ENCODE measurements at regions not wholly inside any gene's neighbourhood (a gene's known extent, or its start where the extent isn't known, plus 50 kb on each side); places are given as distances from the start of the nearest gene placed in this dataset.
"Not testable (repeated sequence)": the region's sequence is repeated elsewhere in the genome, so short reads cannot be mapped to it uniquely, and the experiment has no call there.

GRCh38 chr13:79190932-79191331 is 215.1 kb downstream of the RBM26 start:
- Histone ChIP-seq H3K9ac (ENCODE audit: low read depth, low read length) (no peak overlapping the region), H3K27ac (ENCODE audit: low read depth, low read length) (no peak overlapping the region), H3K27me3 (ENCODE audit: control insufficient read depth, insufficient read depth, low read length) (no peaks in the 10 kb centered on the region), H3K9me3 (ENCODE audit: control insufficient read depth, insufficient read depth, low read length) (no peaks in the 10 kb centered on the region), H3K36me3 (ENCODE audit: control insufficient read depth, insufficient read depth, low read length) (no peaks in the 10 kb centered on the region), H3K4me3 (ENCODE audit: low read depth, low read length) (no peak overlapping the region), H3K4me1 (ENCODE audit: control insufficient read depth, insufficient read depth, low read length) (0 out of 2 replicates have a peak, but pooled peaks cover 2% of the 10 kb centered on the region)

- H3K27ac ChIP-seq (ENCODE audit: low read depth, low read length), result no peak overlapping the region
- H3K9ac ChIP-seq (ENCODE audit: low read depth, low read length), result no peak overlapping the region
- H3K4me3 ChIP-seq (ENCODE audit: low read depth, low read length), result no peak overlapping the region
- no peaks in the 10 kb centered on the region for H3K9me3 ChIP-seq (ENCODE audit: control insufficient read depth, insufficient read depth, low read length)
- no peaks in the 10 kb centered on the region for H3K36me3 ChIP-seq (ENCODE audit: control insufficient read depth, insufficient read depth, low read length)
- 0 out of 2 replicates have a peak, but pooled peaks cover 2% of the 10 kb centered on the region for H3K4me1 ChIP-seq (ENCODE audit: control insufficient read depth, insufficient read depth, low read length)
- no peaks in the 10 kb centered on the region for H3K27me3 ChIP-seq (ENCODE audit: control insufficient read depth, insufficient read depth, low read length)
Observed at GRCh38 chr13:79187917-79188690, 218.0 kb downstream of the RBM26 start.

DNA sequence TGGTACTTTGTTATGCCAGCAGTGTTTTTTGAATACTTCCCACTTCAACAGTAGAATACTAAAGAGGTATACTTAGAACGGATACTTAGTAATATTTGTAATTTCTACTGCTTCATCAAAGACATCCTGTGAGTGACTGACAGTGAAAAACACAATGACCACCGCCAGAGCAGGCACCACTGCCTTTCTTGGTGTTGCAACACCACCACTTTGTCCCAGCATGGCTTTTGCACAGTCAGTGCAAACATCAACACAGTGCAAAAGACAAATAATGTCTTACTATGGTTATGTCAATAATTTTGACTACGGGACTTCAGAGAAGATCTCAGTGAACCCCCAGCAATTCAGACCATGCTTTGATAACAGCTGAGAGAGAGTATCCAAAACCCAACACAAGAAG is 220.5 kb downstream of the RBM26 start:
- Histone ChIP-seq H3K9ac (ENCODE audit: low read depth, low read length) (no peak overlapping the region), H3K9me3 (ENCODE audit: control insufficient read depth, insufficient read depth, low read length) (no peaks in the 10 kb centered on the region), H3K27ac (ENCODE audit: low read depth, low read length) (no peak overlapping the region)

DNA sequence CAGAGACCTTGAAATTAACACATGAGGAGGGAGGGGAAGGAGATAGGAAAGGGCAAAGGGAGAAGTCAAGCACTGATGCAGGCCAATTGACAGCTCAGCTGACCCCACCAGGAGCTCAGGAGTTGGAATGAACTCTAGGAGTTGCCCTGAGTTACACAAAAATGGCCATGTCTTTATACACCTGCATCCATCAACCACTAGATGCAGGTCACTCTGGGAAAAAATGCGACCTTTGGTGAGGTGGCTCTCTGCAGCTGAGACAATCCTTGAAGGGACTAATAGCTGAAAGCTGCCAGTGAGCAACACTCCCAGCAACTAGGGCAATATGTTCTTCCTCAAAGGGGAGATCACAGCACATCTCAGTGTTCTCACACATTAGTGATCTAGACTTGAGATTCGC is 222.8 kb downstream of the RBM26 start:
- H3K27me3 ChIP-seq (ENCODE audit: control insufficient read depth, insufficient read depth, low read length), result no peaks in the 10 kb centered on the region
- no peaks in the 10 kb centered on the region for H3K36me3 ChIP-seq (ENCODE audit: control insufficient read depth, insufficient read depth, low read length)
- no peaks in the 10 kb centered on the region for H3K9me3 ChIP-seq (ENCODE audit: control insufficient read depth, insufficient read depth, low read length)
- H3K27ac ChIP-seq (ENCODE audit: low read depth, low read length), result no peak overlapping the region
- no peak overlapping the region for H3K4me3 ChIP-seq (ENCODE audit: low read depth, low read length)
- H3K9ac ChIP-seq (ENCODE audit: low read depth, low read length), result no peak overlapping the region
- H3K4me1 ChIP-seq (ENCODE audit: control insufficient read depth, insufficient read depth, low read length), result peaks cover 8% of the 10 kb centered on the region; the same call in 1 of the 2 replicates

More for the DNA sequence above, 220.5 kb downstream of the RBM26 start:
- Histone ChIP-seq H3K4me3 (ENCODE audit: low read depth, low read length) (no peak overlapping the region), H3K27me3 (ENCODE audit: control insufficient read depth, insufficient read depth, low read length) (no peaks in the 10 kb centered on the region), H3K36me3 (ENCODE audit: control insufficient read depth, insufficient read depth, low read length) (no peaks in the 10 kb centered on the region), H3K4me1 (ENCODE audit: control insufficient read depth, insufficient read depth, low read length) (peaks cover 8% of the 10 kb centered on the region; the same call in 1 of the 2 replicates)

GRCh38 chr13:79173691-79174090 is 232.4 kb downstream of the RBM26 start:
- not testable (repeated sequence) for H3K4me3 ChIP-seq (ENCODE audit: low read depth, low read length); H3K27ac ChIP-seq (ENCODE audit: low read depth, low read length); H3K9me3 ChIP-seq (ENCODE audit: control insufficient read depth, insufficient read depth, low read length); H3K9ac ChIP-seq (ENCODE audit: low read depth, low read length); H3K36me3 ChIP-seq (ENCODE audit: control insufficient read depth, insufficient read depth, low read length); H3K4me1 ChIP-seq (ENCODE audit: control insufficient read depth, insufficient read depth, low read length); H3K27me3 ChIP-seq (ENCODE audit: control insufficient read depth, insufficient read depth, low read length)

DNA sequence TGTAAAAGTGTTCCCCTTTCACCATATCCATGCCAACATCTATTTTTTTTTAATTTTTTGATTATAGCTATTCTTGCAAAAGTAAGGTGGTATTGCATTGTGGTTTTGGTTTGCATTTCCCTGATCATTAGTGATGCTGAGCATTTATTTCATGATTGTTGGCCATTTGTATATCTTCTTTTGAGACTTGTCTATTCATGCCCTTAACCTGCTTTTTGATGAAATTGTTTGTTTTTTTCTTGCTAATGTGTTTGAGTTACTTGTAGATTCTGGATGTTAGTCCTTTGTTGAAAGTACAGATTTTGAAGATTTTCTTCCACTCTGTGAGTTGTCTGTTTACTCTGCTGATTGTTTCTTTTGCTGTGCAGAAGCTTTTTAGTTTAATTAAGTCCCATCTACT is 233.1 kb downstream of the RBM26 start:
- not testable (repeated sequence) for H3K27me3 ChIP-seq (ENCODE audit: control insufficient read depth, insufficient read depth, low read length); H3K36me3 ChIP-seq (ENCODE audit: control insufficient read depth, insufficient read depth, low read length); H3K9ac ChIP-seq (ENCODE audit: low read depth, low read length); H3K27ac ChIP-seq (ENCODE audit: low read depth, low read length); H3K4me3 ChIP-seq (ENCODE audit: low read depth, low read length); H3K9me3 ChIP-seq (ENCODE audit: control insufficient read depth, insufficient read depth, low read length); H3K4me1 ChIP-seq (ENCODE audit: control insufficient read depth, insufficient read depth, low read length)

- H3K4me3 ChIP-seq (ENCODE audit: low read depth, low read length), result no peak overlapping the region
- H3K9ac ChIP-seq (ENCODE audit: low read depth, low read length), result no peak overlapping the region
- no peak overlapping the region for H3K27ac ChIP-seq (ENCODE audit: low read depth, low read length)
- no peaks in the 10 kb centered on the region for H3K4me1 ChIP-seq (ENCODE audit: control insufficient read depth, insufficient read depth, low read length)
- H3K9me3 ChIP-seq (ENCODE audit: control insufficient read depth, insufficient read depth, low read length), result no peaks in the 10 kb centered on the region
- no peaks in the 10 kb centered on the region for H3K27me3 ChIP-seq (ENCODE audit: control insufficient read depth, insufficient read depth, low read length)
- H3K36me3 ChIP-seq (ENCODE audit: control insufficient read depth, insufficient read depth, low read length), result no peaks in the 10 kb centered on the region
Observed at GRCh38 chr13:79171141-79172061, 234.7 kb downstream of the RBM26 start.

DNA sequence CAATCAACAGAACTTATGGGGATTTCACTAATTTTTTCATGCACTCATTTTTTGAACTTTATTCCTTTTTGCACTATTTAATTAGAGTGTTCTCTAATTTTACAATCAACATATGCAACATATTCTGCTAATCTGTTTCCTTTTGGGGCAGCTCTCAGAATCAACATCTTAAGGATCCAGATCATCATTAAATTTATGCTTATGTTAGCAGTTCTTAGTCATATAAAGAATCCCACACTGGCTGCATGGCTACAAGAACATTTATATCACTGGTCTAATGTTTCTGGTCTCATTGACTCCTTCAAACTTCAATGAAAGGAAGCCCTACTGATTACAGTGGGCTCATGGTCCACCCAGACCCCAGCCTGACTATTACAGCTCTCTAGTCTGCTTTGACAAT is 245.2 kb downstream of the RBM26 start:
- H3K9ac ChIP-seq (ENCODE audit: low read depth, low read length), result no peak overlapping the region
- no peaks in the 10 kb centered on the region for H3K9me3 ChIP-seq (ENCODE audit: control insufficient read depth, insufficient read depth, low read length)
- no peak overlapping the region for H3K4me3 ChIP-seq (ENCODE audit: low read depth, low read length)
- no peaks in the 10 kb centered on the region for H3K27me3 ChIP-seq (ENCODE audit: control insufficient read depth, insufficient read depth, low read length)
- H3K27ac ChIP-seq (ENCODE audit: low read depth, low read length), result no peak overlapping the region
- no peaks in the 10 kb centered on the region for H3K4me1 ChIP-seq (ENCODE audit: control insufficient read depth, insufficient read depth, low read length)
- H3K36me3 ChIP-seq (ENCODE audit: control insufficient read depth, insufficient read depth, low read length), result no peaks in the 10 kb centered on the region

DNA sequence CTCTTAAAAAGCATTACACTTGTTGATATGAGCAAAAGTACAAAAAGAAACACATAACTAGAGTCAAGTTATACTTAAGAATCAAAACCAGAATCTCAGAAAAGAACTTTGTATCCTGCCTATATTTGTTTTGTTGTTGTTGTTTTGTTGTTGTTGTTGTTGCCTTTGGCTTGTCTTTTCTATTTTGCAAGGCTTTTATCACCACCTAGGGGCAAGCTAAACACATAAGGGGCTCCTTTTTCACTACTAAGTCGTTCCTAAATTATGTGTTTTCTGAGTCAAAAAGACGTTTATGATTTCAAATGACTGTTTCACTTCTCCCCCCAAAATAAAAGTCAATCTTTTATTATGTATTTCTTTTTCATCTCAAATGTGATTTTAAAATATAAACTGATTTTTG is 250.2 kb downstream of the RBM26 start:
- H3K27ac ChIP-seq (ENCODE audit: low read depth, low read length), result no peak overlapping the region
- H3K9me3 ChIP-seq (ENCODE audit: control insufficient read depth, insufficient read depth, low read length), result no peaks in the 10 kb centered on the region
- no peak overlapping the region for H3K4me3 ChIP-seq (ENCODE audit: low read depth, low read length)
- no peaks in the 10 kb centered on the region for H3K27me3 ChIP-seq (ENCODE audit: control insufficient read depth, insufficient read depth, low read length)
- H3K4me1 ChIP-seq (ENCODE audit: control insufficient read depth, insufficient read depth, low read length), result no peaks in the 10 kb centered on the region
- no peaks in the 10 kb centered on the region for H3K36me3 ChIP-seq (ENCODE audit: control insufficient read depth, insufficient read depth, low read length)
- no peak overlapping the region for H3K9ac ChIP-seq (ENCODE audit: low read depth, low read length)

GRCh38 chr13:79149210-79149609 is 256.8 kb downstream of the RBM26 start:
- H3K9me3 ChIP-seq (ENCODE audit: control insufficient read depth, insufficient read depth, low read length), result 0 out of 2 replicates have a peak, but pooled peaks cover 3% of the 10 kb centered on the region
- H3K4me1 ChIP-seq (ENCODE audit: control insufficient read depth, insufficient read depth, low read length), result no peaks in the 10 kb centered on the region
- no peak overlapping the region for H3K9ac ChIP-seq (ENCODE audit: low read depth, low read length)
- no peak overlapping the region for H3K4me3 ChIP-seq (ENCODE audit: low read depth, low read length)
- no peak overlapping the region for H3K27ac ChIP-seq (ENCODE audit: low read depth, low read length)
- no peaks in the 10 kb centered on the region for H3K27me3 ChIP-seq (ENCODE audit: control insufficient read depth, insufficient read depth, low read length)
- H3K36me3 ChIP-seq (ENCODE audit: control insufficient read depth, insufficient read depth, low read length), result no peaks in the 10 kb centered on the region

DNA sequence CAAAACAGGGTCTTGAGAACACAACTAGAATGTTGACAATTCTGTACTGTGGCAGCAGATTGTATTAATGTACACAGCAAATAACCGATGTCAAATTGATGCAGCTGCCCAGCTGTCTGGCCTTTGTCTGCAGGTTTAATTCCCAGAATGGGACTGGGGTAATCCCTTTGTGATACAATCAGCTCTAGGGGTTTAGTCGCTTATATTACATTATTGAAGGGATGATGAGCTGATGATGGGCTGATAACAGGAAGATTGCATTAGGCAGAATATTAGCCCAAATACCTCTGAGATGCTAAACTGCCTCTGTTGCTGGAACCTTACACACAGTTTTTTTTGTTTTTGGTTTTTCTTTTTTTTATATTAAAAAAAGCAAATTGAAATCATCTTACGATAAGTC is 265.0 kb downstream of the RBM26 start:
- Histone ChIP-seq H3K36me3 (ENCODE audit: control insufficient read depth, insufficient read depth, low read length) (no peaks in the 10 kb centered on the region), H3K9me3 (ENCODE audit: control insufficient read depth, insufficient read depth, low read length) (no peaks in the 10 kb centered on the region), H3K9ac (ENCODE audit: low read depth, low read length) (no peak overlapping the region), H3K27ac (ENCODE audit: low read depth, low read length) (no peak overlapping the region), H3K27me3 (ENCODE audit: control insufficient read depth, insufficient read depth, low read length) (no peaks in the 10 kb centered on the region), H3K4me1 (ENCODE audit: control insufficient read depth, insufficient read depth, low read length) (no peaks in the 10 kb centered on the region), H3K4me3 (ENCODE audit: low read depth, low read length) (no peak overlapping the region)

All from HUES48 (cell line).